GM12874 (cell line): ENCODE measurements at regions not wholly inside any gene's neighbourhood (a gene's known extent, or its start where the extent isn't known, plus 50 kb on each side); places are given as distances from the start of the nearest gene placed in this dataset.

Experiments used
- TF ChIP-seq, protein P1 (sequence below): IDR thresholded peaks from 2 replicates; pipeline ENCODE4 v1.5.1; 2011; ENCODE audit warnings: low read depth, mild to moderate bottlenecking, control low read depth, low read length, moderate library complexity; ENCODE audit not compliant: insufficient read depth

DNA sequence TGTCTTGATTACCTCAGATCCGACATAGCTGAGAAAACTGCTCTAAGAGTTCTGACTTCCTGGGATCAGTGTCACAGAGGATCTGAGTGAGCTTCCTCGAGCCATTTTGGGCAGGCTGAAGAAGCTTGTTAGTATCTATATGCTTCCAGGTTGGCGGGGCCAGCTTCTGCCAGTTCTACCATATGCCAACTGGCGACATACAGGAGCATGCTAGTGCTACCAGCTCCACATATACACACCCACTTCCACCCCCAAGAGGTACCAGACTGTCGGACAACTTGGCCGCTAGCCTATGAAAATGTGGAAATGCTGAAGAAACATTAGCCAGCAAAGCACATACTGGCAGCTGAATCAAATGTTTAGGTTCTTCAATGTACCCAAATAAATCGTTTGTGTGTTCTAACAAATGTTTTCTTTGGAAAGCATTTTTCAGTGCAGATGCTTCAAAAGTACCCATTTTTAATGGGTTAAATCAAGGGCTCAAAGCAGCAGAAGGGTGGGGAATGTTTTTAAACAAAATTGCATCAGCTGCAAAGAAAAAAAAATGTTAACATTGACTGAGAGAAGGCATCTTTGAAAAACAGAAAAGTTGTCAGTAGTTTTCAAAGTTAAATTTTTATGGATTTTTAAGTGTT, 163.7 kb downstream of the KLF12 start:
- TF ChIP-seq, protein P1, sequence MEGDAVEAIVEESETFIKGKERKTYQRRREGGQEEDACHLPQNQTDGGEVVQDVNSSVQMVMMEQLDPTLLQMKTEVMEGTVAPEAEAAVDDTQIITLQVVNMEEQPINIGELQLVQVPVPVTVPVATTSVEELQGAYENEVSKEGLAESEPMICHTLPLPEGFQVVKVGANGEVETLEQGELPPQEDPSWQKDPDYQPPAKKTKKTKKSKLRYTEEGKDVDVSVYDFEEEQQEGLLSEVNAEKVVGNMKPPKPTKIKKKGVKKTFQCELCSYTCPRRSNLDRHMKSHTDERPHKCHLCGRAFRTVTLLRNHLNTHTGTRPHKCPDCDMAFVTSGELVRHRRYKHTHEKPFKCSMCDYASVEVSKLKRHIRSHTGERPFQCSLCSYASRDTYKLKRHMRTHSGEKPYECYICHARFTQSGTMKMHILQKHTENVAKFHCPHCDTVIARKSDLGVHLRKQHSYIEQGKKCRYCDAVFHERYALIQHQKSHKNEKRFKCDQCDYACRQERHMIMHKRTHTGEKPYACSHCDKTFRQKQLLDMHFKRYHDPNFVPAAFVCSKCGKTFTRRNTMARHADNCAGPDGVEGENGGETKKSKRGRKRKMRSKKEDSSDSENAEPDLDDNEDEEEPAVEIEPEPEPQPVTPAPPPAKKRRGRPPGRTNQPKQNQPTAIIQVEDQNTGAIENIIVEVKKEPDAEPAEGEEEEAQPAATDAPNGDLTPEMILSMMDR, result no peak

DNA sequence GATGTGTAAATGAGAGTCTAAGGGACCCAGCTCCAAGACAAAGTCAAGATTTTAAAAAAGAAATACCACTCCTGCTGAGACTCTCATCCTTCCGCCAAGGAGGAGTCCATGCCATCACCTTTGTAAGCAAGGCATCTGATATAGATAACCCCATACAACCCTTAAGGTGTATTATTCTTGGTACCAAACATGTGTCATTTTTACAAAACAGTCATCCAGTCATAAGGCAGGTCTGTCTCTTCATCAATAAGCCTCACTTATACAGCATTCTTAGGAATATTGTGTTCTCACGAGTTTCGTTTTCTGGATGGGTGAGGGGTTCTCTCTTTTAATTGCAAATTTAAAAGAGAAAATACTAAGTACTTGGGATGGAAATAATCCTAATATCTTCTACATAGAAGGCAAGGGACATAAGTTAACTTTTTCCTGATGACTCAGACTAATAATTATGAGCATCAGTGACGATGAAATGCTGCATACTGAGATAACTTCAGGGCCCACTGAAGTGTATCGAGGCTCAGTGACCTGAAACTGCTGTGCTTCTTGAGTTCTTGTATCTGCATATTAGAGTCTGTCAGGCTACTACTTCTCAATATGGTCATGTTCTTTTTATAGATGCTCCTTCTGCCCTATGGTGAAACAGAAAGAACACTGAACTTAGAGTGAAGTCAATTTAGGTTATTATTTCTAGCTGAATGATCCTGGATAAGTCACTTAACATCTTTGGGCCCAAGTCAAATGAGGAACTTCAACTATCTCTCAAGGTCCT, 166.6 kb downstream of the KLF12 start:
- TF ChIP-seq, protein P1, result no peak

DNA sequence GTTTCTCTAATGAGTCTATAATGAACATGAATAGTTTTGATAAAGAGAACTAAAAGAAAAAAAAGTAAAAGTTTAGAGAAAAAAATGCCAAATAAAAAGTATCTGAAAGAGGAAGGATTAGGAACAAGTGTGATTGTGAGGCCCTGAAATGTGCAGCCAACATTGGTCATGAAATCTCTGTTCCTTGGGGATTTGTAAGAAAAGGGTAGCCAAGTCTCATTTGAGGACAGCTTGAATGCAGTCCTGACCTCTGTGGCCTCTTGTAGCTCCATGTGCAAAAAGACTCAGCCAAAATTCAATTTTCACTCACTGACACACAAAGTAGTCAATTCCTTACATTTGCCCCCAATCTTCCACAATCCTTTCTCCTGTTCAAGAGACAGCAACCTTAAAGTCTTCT, 167.9 kb downstream of the KLF12 start:
- TF ChIP-seq, protein P1, result no peak

DNA sequence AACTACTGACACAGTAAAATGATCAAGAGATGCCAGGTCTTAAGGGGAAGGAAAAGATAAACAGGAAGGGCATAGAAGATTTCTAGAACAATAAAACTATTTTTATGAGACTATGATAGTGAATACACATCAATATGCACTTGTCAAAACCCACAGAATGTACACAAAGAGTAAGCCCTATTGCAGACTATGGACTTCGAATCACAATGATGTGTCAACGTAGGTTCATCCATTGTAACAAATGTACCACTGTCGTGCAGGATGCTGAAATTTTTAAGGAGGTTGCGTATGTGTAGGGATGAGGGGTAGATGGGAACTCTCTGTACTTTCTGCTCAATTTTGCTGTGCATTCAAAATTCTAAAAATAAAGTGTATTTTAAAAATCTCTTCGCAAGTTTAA, 171.9 kb downstream of the KLF12 start:
- TF ChIP-seq, protein P1, result no peak

DNA sequence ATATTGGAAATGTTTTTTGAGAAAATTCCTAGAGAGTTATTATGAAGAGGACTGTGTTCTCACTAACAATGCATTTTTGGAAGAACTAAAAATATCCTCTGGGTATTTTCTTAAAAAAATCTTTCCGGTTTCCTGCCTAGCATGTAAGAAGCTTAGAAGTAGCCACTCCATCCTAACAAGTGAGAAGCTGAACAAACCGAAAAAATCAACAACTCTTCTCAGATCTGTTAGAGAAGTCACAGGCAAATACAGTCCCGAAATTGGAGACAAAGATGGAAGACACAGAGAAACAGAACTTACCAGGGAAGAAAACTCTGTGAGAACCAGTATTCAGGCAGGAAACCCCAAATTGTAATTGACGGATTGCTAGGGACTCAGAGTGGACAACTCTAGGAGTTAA, 173.0 kb downstream of the KLF12 start:
- TF ChIP-seq, protein P1, result no peak

DNA sequence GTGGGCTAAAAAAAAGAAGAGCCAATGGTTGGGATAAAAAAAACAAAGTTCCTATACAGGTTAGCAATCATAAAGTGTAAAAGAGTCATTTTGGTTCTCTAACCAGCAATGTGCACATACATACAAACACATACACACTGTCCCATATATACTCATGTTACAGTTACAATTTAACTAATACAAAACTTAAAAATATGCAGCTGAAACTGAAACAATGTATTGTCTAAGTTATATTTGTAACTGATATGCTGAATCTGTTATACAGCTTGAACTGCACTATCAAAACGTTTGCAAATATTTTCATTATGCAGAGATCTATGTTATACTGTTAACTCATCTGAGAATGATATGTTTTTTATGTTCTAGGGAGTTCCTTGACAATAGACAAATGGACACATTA, 173.7 kb downstream of the KLF12 start:
- TF ChIP-seq, protein P1, result no peak

DNA sequence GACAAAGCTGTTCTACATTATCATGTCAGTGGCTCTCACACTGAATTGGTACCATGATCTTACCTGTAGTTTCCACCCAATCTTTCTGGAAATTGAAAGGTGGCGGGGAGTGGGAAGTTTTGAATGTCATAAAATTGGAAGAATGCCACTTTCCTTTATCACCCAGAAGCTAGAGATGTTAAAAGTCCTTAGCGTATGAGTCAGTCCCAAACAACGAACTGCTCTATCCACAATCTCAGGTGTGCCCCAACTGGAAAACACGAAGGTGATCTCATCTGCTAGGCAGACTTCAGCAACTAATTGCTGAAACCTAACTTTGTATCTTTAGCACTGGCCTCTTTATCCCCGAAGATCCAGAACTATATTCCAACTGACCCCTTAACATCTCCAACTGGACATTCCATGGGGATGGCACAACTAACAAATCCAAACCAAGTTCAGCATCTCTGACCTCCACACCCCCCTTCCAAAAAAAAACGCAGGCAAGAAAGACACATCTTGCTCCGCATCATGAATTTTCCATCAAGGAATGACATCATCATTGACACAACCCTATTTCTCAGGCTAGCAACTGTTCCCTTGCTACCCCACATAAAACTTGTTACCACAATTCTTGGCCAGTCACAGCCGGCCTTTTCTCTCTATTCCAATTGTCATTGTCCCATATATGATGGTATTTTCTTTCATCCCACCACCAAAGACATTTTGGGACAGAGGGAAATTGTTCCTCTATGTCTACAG, 175.4 kb downstream of the KLF12 start:
- TF ChIP-seq, protein P1, result no peak
